Coronary artery (tissue), 2 donors: ENCODE measurements at regions not wholly inside any gene's neighbourhood (a gene's known extent, or its start where the extent isn't known, plus 50 kb on each side); places are given as distances from the start of the nearest gene placed in this dataset.
A peak's percentile ranks its signal among the peaks of the same experiment; 100 is the strongest.

ENCODE experiments used
- DNase-seq: peaks from one replicate; pipeline ENCODE4 v3.0.0-alpha.2; 2017; ENCODE audit warnings: low spot score
- H3K27ac ChIP-seq, 2 donors: fragments of 200-600 bp; sonication (generic); one replicate each; pipeline ENCODE4 v1.5.1; 2016 to 2019
- H3K4me3 ChIP-seq: fragments of 200-600 bp; sonication (generic); 2 replicates; pipeline ENCODE4 v1.5.1; 2016; ENCODE audit warnings: mild to moderate bottlenecking, moderate library complexity
- TF ChIP-seq, protein P1 (sequence below): fragments of 200-600 bp; sonication (generic); IDR thresholded peaks from one replicate; pipeline ENCODE4 v1.5.1; 2019; ENCODE audit warnings: antibody characterized with exemption

DNA sequence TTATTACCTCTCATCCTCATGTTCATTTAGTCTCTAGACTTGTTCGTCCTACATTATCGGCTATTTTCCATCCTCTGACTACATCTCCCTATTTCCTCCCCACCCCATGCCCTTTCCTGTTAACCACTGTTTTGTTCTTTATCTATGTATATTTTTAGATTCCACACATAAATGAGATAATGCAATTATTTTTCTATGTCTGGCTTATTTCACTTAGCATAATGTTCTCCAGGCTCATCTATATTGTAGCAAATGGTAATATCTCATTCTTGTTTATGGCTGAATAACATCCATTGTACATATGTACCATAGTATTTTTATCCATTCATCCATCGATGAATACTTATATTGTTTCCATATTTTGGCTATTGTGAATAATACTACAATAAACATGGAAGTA is 84.6 kb upstream of the PTPRR start:
- TF ChIP-seq, protein P1, sequence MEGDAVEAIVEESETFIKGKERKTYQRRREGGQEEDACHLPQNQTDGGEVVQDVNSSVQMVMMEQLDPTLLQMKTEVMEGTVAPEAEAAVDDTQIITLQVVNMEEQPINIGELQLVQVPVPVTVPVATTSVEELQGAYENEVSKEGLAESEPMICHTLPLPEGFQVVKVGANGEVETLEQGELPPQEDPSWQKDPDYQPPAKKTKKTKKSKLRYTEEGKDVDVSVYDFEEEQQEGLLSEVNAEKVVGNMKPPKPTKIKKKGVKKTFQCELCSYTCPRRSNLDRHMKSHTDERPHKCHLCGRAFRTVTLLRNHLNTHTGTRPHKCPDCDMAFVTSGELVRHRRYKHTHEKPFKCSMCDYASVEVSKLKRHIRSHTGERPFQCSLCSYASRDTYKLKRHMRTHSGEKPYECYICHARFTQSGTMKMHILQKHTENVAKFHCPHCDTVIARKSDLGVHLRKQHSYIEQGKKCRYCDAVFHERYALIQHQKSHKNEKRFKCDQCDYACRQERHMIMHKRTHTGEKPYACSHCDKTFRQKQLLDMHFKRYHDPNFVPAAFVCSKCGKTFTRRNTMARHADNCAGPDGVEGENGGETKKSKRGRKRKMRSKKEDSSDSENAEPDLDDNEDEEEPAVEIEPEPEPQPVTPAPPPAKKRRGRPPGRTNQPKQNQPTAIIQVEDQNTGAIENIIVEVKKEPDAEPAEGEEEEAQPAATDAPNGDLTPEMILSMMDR = no peak

DNA sequence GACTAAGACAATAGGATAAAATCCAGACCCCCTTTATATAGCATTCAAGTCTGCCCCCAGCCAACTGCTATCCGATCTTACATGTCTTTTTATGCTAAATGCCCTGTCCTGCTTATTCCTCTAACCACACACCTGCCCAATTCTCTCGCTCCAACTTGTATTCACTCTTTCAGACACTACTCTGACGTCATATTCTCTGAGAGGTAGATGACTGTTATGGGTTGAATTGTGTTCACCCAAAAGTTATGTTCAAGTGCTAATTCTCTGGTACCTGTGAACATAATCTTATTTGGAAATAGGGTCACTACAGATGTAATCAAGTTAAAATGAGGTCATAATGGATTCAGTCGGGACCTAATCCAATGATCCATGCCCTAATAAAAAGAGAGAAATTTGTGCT is 84.0 kb upstream of the PTPRR start:
- Histone ChIP-seq H3K27ac (peak overlapping the region in 1 of 2 donors; percentile 79), H3K4me3 (no peak overlapping the region)
- TF ChIP-seq, protein P1 = no peak
- DNase-seq = no peak

More for the DNA sequence above, 84.6 kb upstream of the PTPRR start:
- H3K4me3 ChIP-seq = no peak overlapping the region
- no peak for DNase-seq
- H3K27ac ChIP-seq = no peak overlapping the region

DNA sequence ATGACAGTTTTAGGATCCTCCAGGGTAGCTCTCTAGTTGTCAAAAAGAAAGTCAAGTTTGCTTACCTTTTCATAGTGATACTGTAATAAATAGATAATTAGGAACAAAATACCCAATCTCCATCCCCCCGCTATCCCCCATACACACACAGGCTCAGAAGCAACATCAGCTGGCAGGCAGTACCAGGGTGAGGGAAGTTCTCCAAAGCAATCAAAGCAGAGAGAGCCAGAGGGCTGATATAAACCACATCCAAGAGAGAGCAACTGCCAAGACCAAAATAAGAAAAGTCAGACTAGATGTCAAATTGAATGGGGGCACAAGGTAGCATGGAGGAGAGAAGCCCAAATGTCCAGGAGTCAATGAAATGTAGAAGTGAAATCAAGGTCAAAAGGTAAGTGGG is 80.2 kb upstream of the PTPRR start:
- DNase-seq = no peak
- TF ChIP-seq, protein P1 = no peak
- Histone ChIP-seq H3K4me3 (no peak overlapping the region), H3K27ac (peak overlapping the region; percentile 80 to 82)

DNA sequence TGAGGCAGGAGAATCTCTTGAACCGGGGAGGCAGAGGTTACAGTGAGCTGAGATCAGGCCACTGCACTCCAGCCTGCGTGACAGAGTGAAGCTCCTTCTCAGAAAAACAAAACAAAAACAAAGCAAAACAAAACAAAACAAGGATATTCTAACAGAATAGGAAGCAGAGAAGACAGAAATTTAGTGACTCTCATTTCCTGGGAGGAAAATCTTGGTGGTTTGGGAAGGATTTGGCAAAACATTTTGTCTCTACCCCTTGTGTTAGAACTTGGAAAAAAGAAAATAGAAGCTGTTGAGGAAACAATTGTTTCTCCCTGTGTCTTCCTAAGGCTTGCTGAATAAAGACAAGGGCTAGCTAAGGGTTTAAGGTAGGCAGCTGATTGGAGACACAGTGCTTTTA is 79.7 kb upstream of the PTPRR start:
- peak overlapping the region; percentile 80 to 82 for H3K27ac ChIP-seq
- TF ChIP-seq, protein P1 = no peak
- peak overlapping the region; percentile 1 for H3K4me3 ChIP-seq
- no peak for DNase-seq

DNA sequence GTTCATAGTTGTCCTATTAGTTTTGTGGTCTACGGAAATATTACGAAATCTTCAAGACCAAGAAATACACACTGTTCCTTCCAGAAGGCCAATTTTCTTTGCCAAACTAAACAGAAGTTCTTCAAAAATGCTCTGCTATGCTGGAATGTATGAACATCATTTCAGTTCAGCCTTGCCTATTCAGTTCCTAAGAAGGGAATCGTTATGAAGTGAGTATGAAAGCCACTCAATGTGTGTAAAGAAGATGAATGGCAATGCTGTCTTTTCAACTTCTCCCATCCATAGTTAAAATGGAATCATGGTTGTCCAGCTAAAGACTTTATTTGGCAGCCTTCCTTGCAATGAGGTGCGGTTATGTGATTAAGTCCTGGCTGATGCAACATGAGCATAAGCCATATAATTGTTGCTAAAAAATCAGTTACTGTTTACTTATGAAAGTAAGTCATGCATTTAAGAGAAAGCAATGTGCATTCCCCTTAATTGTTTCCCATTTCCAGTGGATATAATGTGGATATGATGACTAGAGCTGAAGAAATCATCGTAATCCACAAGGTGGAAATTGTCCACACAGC is 73.8 kb upstream of the PTPRR start:
- Histone ChIP-seq H3K4me3 (peak overlapping the region; percentile 4), H3K27ac (peak overlapping the region; percentile 89 to 96)
- TF ChIP-seq, protein P1 = no peak
- no peak for DNase-seq

DNA sequence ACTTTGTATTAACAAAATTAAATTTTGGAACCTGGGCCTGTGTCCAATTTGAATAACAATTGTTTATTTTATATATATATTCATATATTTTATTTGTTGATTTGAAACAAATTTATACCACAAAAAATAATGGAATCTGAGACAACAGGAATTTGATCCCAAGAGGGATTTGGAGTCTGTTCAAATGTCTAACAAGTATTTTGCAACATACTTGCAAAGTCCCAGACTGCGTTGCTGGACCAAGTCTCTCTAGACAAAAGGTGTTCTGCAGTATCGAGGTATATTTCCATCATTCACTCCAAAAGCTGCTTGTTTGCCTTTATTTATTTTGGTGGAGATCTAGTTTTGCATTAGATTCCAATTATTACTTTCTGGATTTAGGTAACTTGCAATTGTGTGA is 68.7 kb upstream of the PTPRR start:
- TF ChIP-seq, protein P1 = no peak
- no peak for DNase-seq
- no peak overlapping the region for H3K27ac ChIP-seq
- no peak overlapping the region for H3K4me3 ChIP-seq

DNA sequence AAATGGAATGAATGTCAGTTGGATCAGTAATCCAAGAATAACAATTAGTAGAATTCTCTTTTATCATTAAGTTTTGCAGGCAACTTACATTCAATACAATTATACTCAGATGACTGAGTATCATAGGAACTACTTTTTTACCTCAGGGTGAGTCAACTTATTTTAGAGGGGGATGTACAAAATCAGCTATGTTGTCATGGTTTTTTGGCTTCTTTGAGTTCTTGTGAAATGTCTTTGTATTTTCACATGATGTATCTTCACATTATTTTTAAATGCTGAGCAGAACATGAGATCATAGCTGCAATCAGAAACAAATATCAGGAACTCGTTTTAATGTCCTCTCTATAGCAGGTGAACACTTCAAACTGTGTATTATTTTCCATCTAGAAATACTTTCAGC is 65.3 kb upstream of the PTPRR start:
- no peak for DNase-seq
- H3K27ac ChIP-seq = no peak overlapping the region
- TF ChIP-seq, protein P1 = no peak
- H3K4me3 ChIP-seq = no peak overlapping the region
